WTC11 (cell line): ENCODE measurements at regions not wholly inside any gene's neighbourhood (a gene's known extent, or its start where the extent isn't known, plus 50 kb on each side); places are given as distances from the start of the nearest gene placed in this dataset.

Source experiments
- ATAC-seq: fragments of 200-7000 bp; cut with Tn5 transposase; 2 replicates; pipeline ENCODE4 v1.10.0; 2021; ENCODE audit warnings: mild to moderate bottlenecking, moderate library complexity
- CTCF ChIA-PET: fragments of 300-600 bp; sonication (Branson Sonifier 250); formaldehyde crosslinking; loops from one replicate; lab custom pipeline; 2021; ENCODE audit warnings: antibody characterized with exemption; lab: Charles Lee
- POLR2A ChIA-PET: fragments of 350-600 bp; sonication (Branson Sonifier 250); formaldehyde crosslinking; loops from one replicate; lab custom pipeline; 2021; ENCODE audit warnings: antibody characterized with exemption; lab: Charles Lee
- DNase-seq: peaks from one replicate; pipeline ENCODE4 v3.0.0; 2021; ENCODE audit warnings: low spot score
- H3K27ac Mint-ChIP-seq: 2 replicates; pipeline ENCODE4 v1.8.0; 2021; ENCODE audit warnings: mixed read lengths
- H3K27me3 Mint-ChIP-seq: 2 replicates; pipeline ENCODE4 v1.8.0; 2021; ENCODE audit warnings: low read depth, mild to moderate bottlenecking, moderate library complexity, mixed read lengths
- H3K36me3 Mint-ChIP-seq: 2 replicates; pipeline ENCODE4 v1.8.0; 2021; ENCODE audit warnings: mixed read lengths
- H3K4me1 Mint-ChIP-seq: 2 replicates; pipeline ENCODE4 v1.8.0; 2022; ENCODE audit warnings: mixed read lengths
- H3K4me3 Mint-ChIP-seq: 2 replicates; pipeline ENCODE4 v1.8.0; 2021; ENCODE audit warnings: mild to moderate bottlenecking, moderate library complexity, mixed read lengths
- H3K9me3 Mint-ChIP-seq: 2 replicates; pipeline ENCODE4 v1.8.0; 2021; ENCODE audit warnings: mixed read lengths
- ATF1 ChIP-seq: sonication (generic); formaldehyde crosslinking; IDR thresholded peaks from 2 replicates; pipeline ENCODE4 v1.8.1; 2023; ENCODE audit warnings: mild to moderate bottlenecking, moderate library complexity, missing genetic modification reagents
- ATF6 ChIP-seq: sonication (generic); formaldehyde crosslinking; IDR thresholded peaks from 2 replicates; pipeline ENCODE4 v1.8.1; 2023; ENCODE audit warnings: mild to moderate bottlenecking, missing genetic modification reagents
- ETV6 ChIP-seq: sonication (generic); formaldehyde crosslinking; IDR thresholded peaks from 2 replicates; pipeline ENCODE4 v1.8.1; 2022; ENCODE audit warnings: mild to moderate bottlenecking, missing genetic modification reagents
- KAT7 ChIP-seq: sonication (generic); formaldehyde crosslinking; IDR thresholded peaks from 2 replicates; pipeline ENCODE4 v1.8.1; 2023; ENCODE audit warnings: missing genetic modification reagents, mild to moderate bottlenecking, borderline replicate concordance
- MXD4 ChIP-seq: fragments of 250-450 bp; sonication (Bioruptor Pico); IDR thresholded peaks from 2 replicates; pipeline ENCODE4 v1.8.0; 2021; ENCODE audit warnings: mild to moderate bottlenecking, moderate library complexity, borderline replicate concordance
- NFYB ChIP-seq: sonication (generic); formaldehyde crosslinking; conservative IDR thresholded peaks from 2 replicates; pipeline ENCODE4 v1.8.0; 2022; ENCODE audit warnings: low read depth, missing genetic modification reagents
- NR1H2 ChIP-seq: sonication (generic); formaldehyde crosslinking; IDR thresholded peaks from 2 replicates; pipeline ENCODE4 v1.9.0; 2021; ENCODE audit warnings: mild to moderate bottlenecking, moderate library complexity, missing genetic modification reagents
- PRRX2 ChIP-seq: fragments of 250-450 bp; sonication (Bioruptor Pico); IDR thresholded peaks from 2 replicates; pipeline ENCODE4 v1.8.0; 2021; ENCODE audit warnings: mild to moderate bottlenecking
- SMAD4 ChIP-seq: sonication (generic); formaldehyde crosslinking; IDR thresholded peaks from 2 replicates; pipeline ENCODE4 v1.8.0; 2022; ENCODE audit warnings: mild to moderate bottlenecking, missing genetic modification reagents
- SP1 ChIP-seq: sonication (generic); formaldehyde crosslinking; conservative IDR thresholded peaks from 2 replicates; pipeline ENCODE4 v1.8.1; 2022; ENCODE audit warnings: missing genetic modification reagents
- TEAD4 ChIP-seq: sonication (generic); formaldehyde crosslinking; IDR thresholded peaks from 2 replicates; pipeline ENCODE4 v1.8.0; 2022; ENCODE audit warnings: mild to moderate bottlenecking, missing genetic modification reagents
- USF1 ChIP-seq: sonication (generic); formaldehyde crosslinking; IDR thresholded peaks from 2 replicates; pipeline ENCODE4 v1.8.0; 2022; ENCODE audit warnings: mild to moderate bottlenecking, missing genetic modification reagents
- ZNF219 ChIP-seq: sonication (generic); formaldehyde crosslinking; IDR thresholded peaks from 2 replicates; pipeline ENCODE4 v1.8.0; 2023; ENCODE audit warnings: missing genetic modification reagents, mild to moderate bottlenecking, borderline replicate concordance
- ZNF425 ChIP-seq: fragments of 250-450 bp; sonication (Bioruptor Pico); conservative IDR thresholded peaks from 2 replicates; pipeline ENCODE4 v1.9.0; 2021; ENCODE audit warnings: mild to moderate bottlenecking
- ZSCAN18 ChIP-seq: fragments of 250-450 bp; sonication (Bioruptor Pico); IDR thresholded peaks from 2 replicates; pipeline ENCODE4 v2.1.2; 2022; ENCODE audit warnings: mild to moderate bottlenecking, moderate library complexity
- TF ChIP-seq, protein P1 (sequence below): sonication (generic); formaldehyde crosslinking; IDR thresholded peaks from 2 replicates; pipeline ENCODE4 v1.8.0; 2022; ENCODE audit warnings: mild to moderate bottlenecking, missing genetic modification reagents
- TF ChIP-seq, protein P2 (sequence below): sonication (generic); formaldehyde crosslinking; IDR thresholded peaks from 2 replicates; pipeline ENCODE4 v1.8.0; 2022; ENCODE audit warnings: mild to moderate bottlenecking, missing genetic modification reagents
- TF ChIP-seq, protein P3 (sequence below): sonication (generic); formaldehyde crosslinking; IDR thresholded peaks from 2 replicates; pipeline ENCODE4 v1.8.1; 2022; ENCODE audit warnings: mild to moderate bottlenecking, moderate library complexity, missing genetic modification reagents

DNA sequence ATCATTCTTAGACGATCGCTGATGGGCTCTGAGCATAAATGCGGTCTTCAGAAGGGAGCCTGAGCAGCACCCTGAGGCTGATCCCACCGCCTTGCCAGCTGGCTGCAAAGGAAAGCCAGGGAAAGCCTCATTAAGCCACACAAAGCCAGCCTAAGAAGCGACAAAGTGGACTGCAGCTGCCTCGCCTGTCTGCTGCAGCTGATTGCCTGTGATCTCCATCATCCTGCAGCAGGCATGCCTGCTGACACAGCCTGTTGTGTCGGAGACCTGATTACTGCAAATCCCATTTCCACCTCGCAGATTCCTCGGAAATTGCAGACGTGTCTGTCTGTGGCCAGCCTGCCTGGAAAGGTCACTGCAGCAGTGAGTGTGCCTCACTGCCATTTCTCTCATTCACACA lies 1087.0 kb upstream of the AUTS2 start:
- H3K27me3 Mint-ChIP-seq = peaks cover 3% of the 10 kb centered on the region; the same call in 1 of the 2 replicates
- no peak overlapping the region for H3K27ac Mint-ChIP-seq
- no peak overlapping the region for H3K4me3 Mint-ChIP-seq
- ChIA-PET POLR2A (no interaction called here), CTCF (no interaction called here)
- peaks cover 13% of the 10 kb centered on the region for H3K9me3 Mint-ChIP-seq
- DNase-seq (peak; percentile 10), ATAC-seq (no peak; the same call in 1 of the 2 replicates)
- TF ChIP-seq SMAD4 (no peak), ZSCAN18 (no peak), PRRX2 (CRISPR knock-in tag) (no peak), KAT7 (CRISPR knock-in tag) (no peak), NR1H2 (CRISPR knock-in tag) (no peak), NFYB (CRISPR knock-in tag) (no peak), ZNF219 (CRISPR knock-in tag) (no peak), ETV6 (CRISPR knock-in tag) (no peak), ATF6 (no peak), MXD4 (CRISPR knock-in tag) (no peak), USF1 (CRISPR knock-in tag) (no peak), TEAD4 (CRISPR knock-in tag) (no peak), SP1 (CRISPR knock-in tag) (no peak), ZNF425 (no peak), ATF1 (CRISPR knock-in tag) (no peak)
- TF ChIP-seq, protein P1, sequence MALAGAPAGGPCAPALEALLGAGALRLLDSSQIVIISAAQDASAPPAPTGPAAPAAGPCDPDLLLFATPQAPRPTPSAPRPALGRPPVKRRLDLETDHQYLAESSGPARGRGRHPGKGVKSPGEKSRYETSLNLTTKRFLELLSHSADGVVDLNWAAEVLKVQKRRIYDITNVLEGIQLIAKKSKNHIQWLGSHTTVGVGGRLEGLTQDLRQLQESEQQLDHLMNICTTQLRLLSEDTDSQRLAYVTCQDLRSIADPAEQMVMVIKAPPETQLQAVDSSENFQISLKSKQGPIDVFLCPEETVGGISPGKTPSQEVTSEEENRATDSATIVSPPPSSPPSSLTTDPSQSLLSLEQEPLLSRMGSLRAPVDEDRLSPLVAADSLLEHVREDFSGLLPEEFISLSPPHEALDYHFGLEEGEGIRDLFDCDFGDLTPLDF (CRISPR knock-in tag) = no peak
- TF ChIP-seq, protein P2, sequence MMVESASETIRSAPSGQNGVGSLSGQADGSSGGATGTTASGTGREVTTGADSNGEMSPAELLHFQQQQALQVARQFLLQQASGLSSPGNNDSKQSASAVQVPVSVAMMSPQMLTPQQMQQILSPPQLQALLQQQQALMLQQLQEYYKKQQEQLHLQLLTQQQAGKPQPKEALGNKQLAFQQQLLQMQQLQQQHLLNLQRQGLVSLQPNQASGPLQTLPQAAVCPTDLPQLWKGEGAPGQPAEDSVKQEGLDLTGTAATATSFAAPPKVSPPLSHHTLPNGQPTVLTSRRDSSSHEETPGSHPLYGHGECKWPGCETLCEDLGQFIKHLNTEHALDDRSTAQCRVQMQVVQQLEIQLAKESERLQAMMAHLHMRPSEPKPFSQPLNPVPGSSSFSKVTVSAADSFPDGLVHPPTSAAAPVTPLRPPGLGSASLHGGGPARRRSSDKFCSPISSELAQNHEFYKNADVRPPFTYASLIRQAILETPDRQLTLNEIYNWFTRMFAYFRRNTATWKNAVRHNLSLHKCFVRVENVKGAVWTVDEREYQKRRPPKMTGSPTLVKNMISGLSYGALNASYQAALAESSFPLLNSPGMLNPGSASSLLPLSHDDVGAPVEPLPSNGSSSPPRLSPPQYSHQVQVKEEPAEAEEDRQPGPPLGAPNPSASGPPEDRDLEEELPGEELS (CRISPR knock-in tag) = no peak
- TF ChIP-seq, protein P3, sequence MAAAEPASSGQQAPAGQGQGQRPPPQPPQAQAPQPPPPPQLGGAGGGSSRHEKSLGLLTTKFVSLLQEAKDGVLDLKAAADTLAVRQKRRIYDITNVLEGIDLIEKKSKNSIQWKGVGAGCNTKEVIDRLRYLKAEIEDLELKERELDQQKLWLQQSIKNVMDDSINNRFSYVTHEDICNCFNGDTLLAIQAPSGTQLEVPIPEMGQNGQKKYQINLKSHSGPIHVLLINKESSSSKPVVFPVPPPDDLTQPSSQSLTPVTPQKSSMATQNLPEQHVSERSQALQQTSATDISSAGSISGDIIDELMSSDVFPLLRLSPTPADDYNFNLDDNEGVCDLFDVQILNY (CRISPR knock-in tag) = no peak
- H3K4me1 Mint-ChIP-seq = peaks cover 14% of the 10 kb centered on the region
- peaks cover 5% of the 10 kb centered on the region for H3K36me3 Mint-ChIP-seq
